GM23248 (cell line): ENCODE measurements at regions not wholly inside any gene's neighbourhood (a gene's known extent, or its start where the extent isn't known, plus 50 kb on each side); places are given as distances from the start of the nearest gene placed in this dataset.

Source experiments
- EZH2 ChIP-seq: fragments of 200-600 bp; sonication (generic); IDR thresholded peaks from 2 replicates; pipeline ENCODE4 v1.6.1; 2018; ENCODE audit warnings: antibody characterized with exemption, mild to moderate bottlenecking; ENCODE audit not compliant: insufficient read depth, poor library complexity, severe bottlenecking
- EZH2phosphoT487 ChIP-seq: fragments of 200-600 bp; sonication (generic); IDR thresholded peaks from 2 replicates; pipeline ENCODE4 v1.6.1; 2018; ENCODE audit warnings: antibody characterized with exemption, moderate library complexity, mild to moderate bottlenecking, low read depth; ENCODE audit not compliant: insufficient read depth

DNA sequence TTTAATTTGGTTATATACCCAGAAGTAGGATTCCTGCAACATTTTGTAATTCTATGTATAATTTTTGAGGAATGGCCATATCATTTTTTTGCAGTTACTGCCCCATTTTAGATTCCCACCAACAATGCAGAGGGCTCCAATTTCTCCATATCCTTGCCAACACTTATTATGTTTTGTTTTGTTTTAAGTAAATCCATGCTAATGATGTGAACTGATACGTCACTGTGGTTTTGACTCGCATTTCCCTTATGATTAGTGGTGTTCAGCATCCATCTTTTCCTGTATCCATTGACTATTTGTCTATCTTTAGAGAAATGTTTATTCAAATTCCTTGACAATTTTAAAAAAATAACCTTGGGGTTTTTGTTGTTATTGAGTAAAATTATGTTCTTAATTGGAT is 826.4 kb downstream of the CDH11 start:
- no peak for TF ChIP-seq EZH2
- no peak for TF ChIP-seq EZH2phosphoT487
